Suppressor macrophage treated with lipopolysaccharide for 4 hours (primary cell): ENCODE measurements at regions not wholly inside any gene's neighbourhood (a gene's known extent, or its start where the extent isn't known, plus 50 kb on each side); places are given as distances from the start of the nearest gene placed in this dataset.
"Not testable (repeated sequence)": the region's sequence is repeated elsewhere in the genome, so short reads cannot be mapped to it uniquely, and the experiment has no call there.

Experiments
- DNase-seq: peaks from one replicate; pipeline ENCODE4 v3.0.0-alpha.2; 2020

- no peak for DNase-seq
Observed at GRCh38 chr21:16124378-16125138, 394.8 kb downstream of the USP25 start.

- no peak for DNase-seq
Observed at GRCh38 chr21:16125274-16125673, 395.5 kb downstream of the USP25 start.

GRCh38 chr21:16132453-16132852, 402.7 kb downstream of the USP25 start:
- DNase-seq, result not testable (repeated sequence)

GRCh38 chr21:16133248-16133647, 403.5 kb downstream of the USP25 start:
- DNase-seq, result no peak

- no peak for DNase-seq
Observed at GRCh38 chr21:16134134-16134533, 404.4 kb downstream of the USP25 start.

GRCh38 chr21:16137106-16137505, 407.3 kb downstream of the USP25 start:
- no peak for DNase-seq

- DNase-seq, result no peak
Observed at GRCh38 chr21:16145052-16145451, 415.3 kb downstream of the USP25 start.

GRCh38 chr21:16145479-16145878, 415.7 kb downstream of the USP25 start:
- DNase-seq, result no peak

GRCh38 chr21:16154321-16154720, 424.5 kb downstream of the USP25 start:
- DNase-seq, result no peak

- DNase-seq, result no peak
Observed at GRCh38 chr21:16154951-16155635, 425.3 kb downstream of the USP25 start.

- DNase-seq, result no peak
Observed at GRCh38 chr21:16156841-16157489, 427.2 kb downstream of the USP25 start.

- no peak for DNase-seq
Observed at GRCh38 chr21:16159213-16159970, 429.6 kb downstream of the USP25 start.

- no peak for DNase-seq
Observed at GRCh38 chr21:16159971-16160350, 430.2 kb downstream of the USP25 start.

- DNase-seq, result no peak
Observed at GRCh38 chr21:16162953-16163352, 433.2 kb downstream of the USP25 start.

GRCh38 chr21:16169102-16169511, 439.3 kb downstream of the USP25 start:
- DNase-seq, result peak; percentile 33

GRCh38 chr21:16169779-16170178, 440.0 kb downstream of the USP25 start:
- no peak for DNase-seq

- no peak for DNase-seq
Observed at GRCh38 chr21:16176570-16176969, 446.8 kb downstream of the USP25 start.

- no peak for DNase-seq
Observed at GRCh38 chr21:16177532-16177931, 447.8 kb downstream of the USP25 start.

GRCh38 chr21:16179773-16180172, 450.0 kb downstream of the USP25 start:
- no peak for DNase-seq

GRCh38 chr21:16180614-16181013, 450.8 kb downstream of the USP25 start:
- DNase-seq, result no peak

- no peak for DNase-seq
Observed at GRCh38 chr21:16181018-16181417, 451.2 kb downstream of the USP25 start.

- DNase-seq, result no peak
Observed at GRCh38 chr21:16185766-16186165, 456.0 kb downstream of the USP25 start.

GRCh38 chr21:16186742-16187141, 457.0 kb downstream of the USP25 start:
- DNase-seq, result no peak
